ENCODE measurements at regions not wholly inside any gene's neighbourhood (a gene's known extent, or its start where the extent isn't known, plus 50 kb on each side); places are given as distances from the start of the nearest gene placed in this dataset.

DNA sequence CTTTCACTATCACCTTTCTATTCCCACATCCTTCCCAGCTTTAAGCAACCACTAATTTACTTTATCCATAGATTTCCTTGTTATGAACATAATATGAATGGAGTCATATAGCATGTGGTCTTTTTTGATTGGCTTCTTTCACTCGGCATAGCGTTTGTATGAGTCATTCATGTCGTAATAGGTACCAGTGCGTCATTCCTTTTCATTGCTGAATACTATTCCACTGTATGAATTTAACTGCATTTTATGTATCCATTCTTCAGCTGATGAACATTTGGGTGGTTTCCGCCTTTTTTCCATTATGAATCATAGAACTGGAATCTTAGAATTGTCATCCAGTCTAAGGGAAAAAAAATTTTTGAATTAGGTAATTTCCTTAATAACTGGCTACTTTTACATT is 411.3 kb upstream of the AUTS2 start:
- TF ChIP-seq TAF1 (IDR thresholded peaks at IDR 0.05; ENCODE audit: low read depth, low read length): no peak
- TF ChIP-seq, protein P1, sequence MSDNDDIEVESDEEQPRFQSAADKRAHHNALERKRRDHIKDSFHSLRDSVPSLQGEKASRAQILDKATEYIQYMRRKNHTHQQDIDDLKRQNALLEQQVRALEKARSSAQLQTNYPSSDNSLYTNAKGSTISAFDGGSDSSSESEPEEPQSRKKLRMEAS (IDR thresholded peaks at IDR 0.05): no peak
- TF ChIP-seq CHD2 (IDR thresholded peaks at IDR 0.05; ENCODE audit: low read length): no peak
- no peak for TF ChIP-seq POLR2AphosphoS5 (IDR thresholded peaks at IDR 0.05; ENCODE audit: low read depth, low read length)
- TF ChIP-seq SRF (IDR thresholded peaks at IDR 0.05; ENCODE audit: low read depth, low read length): no peak
- TF ChIP-seq EZH2 (IDR thresholded peaks at IDR 0.05; ENCODE audit: low read depth, low read length, severe bottlenecking): no peak
- no peak for TF ChIP-seq CREB1 (IDR thresholded peaks at IDR 0.05)
- TF ChIP-seq, protein P2, sequence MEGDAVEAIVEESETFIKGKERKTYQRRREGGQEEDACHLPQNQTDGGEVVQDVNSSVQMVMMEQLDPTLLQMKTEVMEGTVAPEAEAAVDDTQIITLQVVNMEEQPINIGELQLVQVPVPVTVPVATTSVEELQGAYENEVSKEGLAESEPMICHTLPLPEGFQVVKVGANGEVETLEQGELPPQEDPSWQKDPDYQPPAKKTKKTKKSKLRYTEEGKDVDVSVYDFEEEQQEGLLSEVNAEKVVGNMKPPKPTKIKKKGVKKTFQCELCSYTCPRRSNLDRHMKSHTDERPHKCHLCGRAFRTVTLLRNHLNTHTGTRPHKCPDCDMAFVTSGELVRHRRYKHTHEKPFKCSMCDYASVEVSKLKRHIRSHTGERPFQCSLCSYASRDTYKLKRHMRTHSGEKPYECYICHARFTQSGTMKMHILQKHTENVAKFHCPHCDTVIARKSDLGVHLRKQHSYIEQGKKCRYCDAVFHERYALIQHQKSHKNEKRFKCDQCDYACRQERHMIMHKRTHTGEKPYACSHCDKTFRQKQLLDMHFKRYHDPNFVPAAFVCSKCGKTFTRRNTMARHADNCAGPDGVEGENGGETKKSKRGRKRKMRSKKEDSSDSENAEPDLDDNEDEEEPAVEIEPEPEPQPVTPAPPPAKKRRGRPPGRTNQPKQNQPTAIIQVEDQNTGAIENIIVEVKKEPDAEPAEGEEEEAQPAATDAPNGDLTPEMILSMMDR (IDR thresholded peaks at IDR 0.05; ENCODE audit: control extremely low read depth in 1 of 3, insufficient read depth in 1 of 3, low read depth in 1 of 3, low read length in 3 of 3): no peak
- TF ChIP-seq YY1 (IDR thresholded peaks at IDR 0.05; ENCODE audit: low read depth, low read length): no peak
- no peak for TF ChIP-seq POLR2A (IDR thresholded peaks at IDR 0.05; ENCODE audit: control extremely low read depth in 1 of 2, low read depth in 2 of 2, low read length in 2 of 2)
- TF ChIP-seq SP1 (IDR thresholded peaks at IDR 0.05; ENCODE audit: low read depth, low read length): no peak
- TF ChIP-seq JUND (IDR thresholded peaks at IDR 0.05; ENCODE audit: low read length): no peak
- no peak for TF ChIP-seq KDM5A (IDR thresholded peaks at IDR 0.05; ENCODE audit: low read length)

Data from H1 (cell line).